ENCODE measurements at regions not wholly inside any gene's neighbourhood (a gene's known extent, or its start where the extent isn't known, plus 50 kb on each side); places are given as distances from the start of the nearest gene placed in this dataset.

GRCh38 chr1:5802606-5803005 is 189.6 kb downstream of the NPHP4 start:
- 88% methylated on average over 1 of the region's 1 CpG for WGBS
- H3K4me3 ChIP-seq (ENCODE audit: low read depth in 1 of 3, low read length in 3 of 3): no peak overlapping the region
- H3K36me3 ChIP-seq (ENCODE audit: control insufficient read depth in 4 of 4, insufficient read depth in 3 of 4, low read depth in 1 of 4, low read length in 3 of 4): no peaks in the 10 kb centered on the region
- peaks cover 0 to 2% (median 0%) of the 10 kb centered on the region in 4 donors for H3K27me3 ChIP-seq (ENCODE audit: control insufficient read depth in 4 of 4, insufficient read depth in 4 of 4, low read length in 3 of 4)
- no peak for DNase-seq (ENCODE audit: low spot score)
- H3K9ac ChIP-seq (ENCODE audit: low read depth in 1 of 2, low read length in 2 of 2): no peak overlapping the region
- TF ChIP-seq SP1 (IDR thresholded peaks at IDR 0.05) (no peak), GABPA (IDR thresholded peaks at IDR 0.05 in 1 of 2, conservative IDR thresholded peaks at IDR 0.05 in 1 of 2) (no peak), ATF3 (IDR thresholded peaks at IDR 0.05) (no peak), FOXA1 (IDR thresholded peaks at IDR 0.05) (no peak), REST (IDR thresholded peaks at IDR 0.05) (no peak), RXRA (IDR thresholded peaks at IDR 0.05) (no peak), RAD21 (IDR thresholded peaks at IDR 0.05) (no peak), YY1 (IDR thresholded peaks at IDR 0.05) (no peak), TAF1 (conservative IDR thresholded peaks at IDR 0.05) (no peak), HNF4A (conservative IDR thresholded peaks at IDR 0.05) (no peak), EGR1 (IDR thresholded peaks at IDR 0.05; ENCODE audit: low read depth in 2 of 2) (no peak), MAX (IDR thresholded peaks at IDR 0.05) (no peak), FOXA2 (IDR thresholded peaks at IDR 0.05) (no peak), JUND (IDR thresholded peaks at IDR 0.05) (no peak), NR2F2 (IDR thresholded peaks at IDR 0.05) (no peak)
- H3K4me1 ChIP-seq (ENCODE audit: control insufficient read depth in 4 of 4, insufficient read depth in 4 of 4, low read length in 3 of 4): no peaks in the 10 kb centered on the region
- H3K9me3 ChIP-seq (ENCODE audit: control insufficient read depth in 4 of 4, low read length in 3 of 4): peaks cover 0 to 5% (median 2%) of the 10 kb centered on the region in 4 donors
- H3K27ac ChIP-seq (ENCODE audit: low read depth in 1 of 2, low read length in 2 of 2): no peak overlapping the region

- H3K27ac ChIP-seq (ENCODE audit: low read depth in 1 of 2, low read length in 2 of 2): no peak overlapping the region
- no peak overlapping the region for H3K9ac ChIP-seq (ENCODE audit: low read depth in 1 of 2, low read length in 2 of 2)
- no peak for DNase-seq (ENCODE audit: low spot score)
- peaks cover 0 to 9% (median 4%) of the 10 kb centered on the region in 4 donors for H3K9me3 ChIP-seq (ENCODE audit: control insufficient read depth in 4 of 4, low read length in 3 of 4)
- peaks cover 0 to 5% (median 0%) of the 10 kb centered on the region in 4 donors for H3K27me3 ChIP-seq (ENCODE audit: control insufficient read depth in 4 of 4, insufficient read depth in 4 of 4, low read length in 3 of 4)
- H3K4me1 ChIP-seq (ENCODE audit: control insufficient read depth in 4 of 4, insufficient read depth in 4 of 4, low read length in 3 of 4): no peaks in the 10 kb centered on the region
- H3K4me3 ChIP-seq (ENCODE audit: low read depth in 1 of 3, low read length in 3 of 3): no peak overlapping the region
- no peaks in the 10 kb centered on the region for H3K36me3 ChIP-seq (ENCODE audit: control insufficient read depth in 4 of 4, insufficient read depth in 3 of 4, low read depth in 1 of 4, low read length in 3 of 4)
- TF ChIP-seq HNF4A (conservative IDR thresholded peaks at IDR 0.05) (no peak), JUND (IDR thresholded peaks at IDR 0.05) (no peak), EGR1 (IDR thresholded peaks at IDR 0.05; ENCODE audit: low read depth in 2 of 2) (no peak), RAD21 (IDR thresholded peaks at IDR 0.05) (no peak), FOXA2 (IDR thresholded peaks at IDR 0.05) (no peak)
- WGBS: 88% methylated on average over 7 of the region's 7 CpGs
Observed at GRCh38 chr1:5798904-5799303, 193.3 kb downstream of the NPHP4 start.

GRCh38 chr1:5798151-5798730 is 194.0 kb downstream of the NPHP4 start:
- Histone ChIP-seq H3K4me3 (ENCODE audit: low read depth in 1 of 3, low read length in 3 of 3) (no peak overlapping the region), H3K9me3 (ENCODE audit: control insufficient read depth in 4 of 4, low read length in 3 of 4) (peaks cover 0 to 9% (median 3%) of the 10 kb centered on the region in 4 donors), H3K9ac (ENCODE audit: low read depth in 1 of 2, low read length in 2 of 2) (no peak overlapping the region), H3K36me3 (ENCODE audit: control insufficient read depth in 4 of 4, insufficient read depth in 3 of 4, low read depth in 1 of 4, low read length in 3 of 4) (no peaks in the 10 kb centered on the region), H3K4me1 (ENCODE audit: control insufficient read depth in 4 of 4, insufficient read depth in 4 of 4, low read length in 3 of 4) (no peaks in the 10 kb centered on the region), H3K27ac (ENCODE audit: low read depth in 1 of 2, low read length in 2 of 2) (no peak overlapping the region), H3K27me3 (ENCODE audit: control insufficient read depth in 4 of 4, insufficient read depth in 4 of 4, low read length in 3 of 4) (peaks cover 0 to 5% (median 0%) of the 10 kb centered on the region in 4 donors)
- no peak for DNase-seq (ENCODE audit: low spot score)
- WGBS: 73% methylated on average over 13 of the region's 13 CpGs
- TF ChIP-seq FOXA1 (IDR thresholded peaks at IDR 0.05) (no peak), CTCF (IDR thresholded peaks at IDR 0.05; ENCODE audit: low read depth, low read length, missing input control) (no peak), ZBTB33 (IDR thresholded peaks at IDR 0.05) (no peak), FOXA2 (IDR thresholded peaks at IDR 0.05) (no peak)
